ENCODE measurements at regions not wholly inside any gene's neighbourhood (a gene's known extent, or its start where the extent isn't known, plus 50 kb on each side); places are given as distances from the start of the nearest gene placed in this dataset.

DNA sequence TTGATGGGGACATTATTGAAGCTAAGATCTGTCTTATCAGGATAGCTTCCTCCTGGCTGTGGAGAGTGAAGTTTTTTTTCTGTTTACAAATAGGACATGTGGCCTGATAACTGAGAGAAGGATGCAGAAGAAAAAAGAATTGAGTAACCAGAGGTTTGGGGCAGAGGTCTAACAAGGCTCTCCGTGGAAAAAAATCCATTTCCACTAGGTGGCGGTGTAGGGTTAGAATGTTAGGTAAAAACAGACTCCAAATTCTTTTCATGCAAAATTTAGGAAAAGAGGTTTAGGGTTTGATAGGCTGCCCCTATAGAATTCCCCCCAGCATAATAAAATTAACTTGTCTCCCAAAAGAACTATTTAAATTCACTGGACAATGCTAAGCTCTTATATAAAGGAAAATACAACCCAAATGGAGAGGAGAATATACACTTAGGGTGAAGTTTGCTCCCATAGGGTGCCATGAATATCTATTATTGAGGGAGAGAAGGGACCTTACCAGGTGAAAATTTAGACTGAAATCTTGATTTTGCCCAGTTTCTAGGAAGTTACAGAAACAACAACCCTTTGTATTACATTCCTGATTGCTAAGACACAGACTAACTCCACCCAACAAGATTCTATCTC lies 1560.4 kb downstream of the OTOL1 start:
- DNase-seq: peak; percentile 74 to 83

GRCh38 chr3:163058031-163058854 lies 1561.6 kb downstream of the OTOL1 start:
- no peak for DNase-seq

DNA sequence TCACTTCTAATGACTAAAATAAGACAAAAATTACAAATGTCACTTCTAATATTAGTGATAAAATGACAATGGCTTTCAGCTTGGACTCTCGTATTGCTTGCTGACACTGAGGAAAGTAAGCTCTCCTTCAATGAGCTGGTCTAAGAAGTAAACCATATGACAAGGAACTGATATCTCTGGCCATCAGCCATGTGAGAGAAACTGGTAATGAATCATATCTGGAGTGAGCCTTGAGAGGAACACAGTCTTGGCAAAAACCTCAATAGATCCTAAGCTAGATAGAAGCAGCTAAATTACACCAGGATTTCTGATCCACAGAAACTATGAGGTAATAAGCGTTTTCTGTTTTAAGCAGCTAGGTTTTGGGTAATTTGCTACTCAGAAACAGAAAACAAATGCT lies 1575.1 kb downstream of the OTOL1 start:
- DNase-seq: no peak
